Activated CD4-positive, alpha-beta T cell treated with anti-CD3 and anti-CD28 coated beads, Interleukin-2, amount 10 ng/mL, durations not matched to agents 7 days and 5 days (primary cell): ENCODE measurements at regions not wholly inside any gene's neighbourhood (a gene's known extent, or its start where the extent isn't known, plus 50 kb on each side); places are given as distances from the start of the nearest gene placed in this dataset.
A peak's percentile ranks its signal among the peaks of the same experiment; 100 is the strongest.
"Not testable (repeated sequence)": the region's sequence is repeated elsewhere in the genome, so short reads cannot be mapped to it uniquely, and the experiment has no call there.

ENCODE experiments used
- CTCF ChIA-PET: fragments of 350-600 bp; sonication (Branson Sonifier 250); formaldehyde crosslinking; loops from one replicate; lab custom pipeline; 2021; ENCODE audit warnings: antibody characterized with exemption; lab: Charles Lee
- POLR2A ChIA-PET: fragments of 350-600 bp; sonication (Branson Sonifier 250); formaldehyde crosslinking; loops from one replicate; lab custom pipeline; 2021; ENCODE audit warnings: antibody characterized with exemption; lab: Charles Lee
- DNase-seq: peaks from one replicate; pipeline ENCODE4 v3.0.0-alpha.2; 2020
- H3K27ac Mint-ChIP-seq: one replicate; pipeline ENCODE4 v1.8.0; 2021; ENCODE audit warnings: mild to moderate bottlenecking, moderate library complexity, mixed read lengths
- H3K27me3 Mint-ChIP-seq: one replicate; pipeline ENCODE4 v1.8.0; 2021; ENCODE audit warnings: mixed read lengths
- H3K36me3 Mint-ChIP-seq: one replicate; pipeline ENCODE4 v1.8.0; 2021; ENCODE audit warnings: low read depth, mixed read lengths
- H3K4me1 Mint-ChIP-seq: one replicate; pipeline ENCODE4 v1.8.0; 2021; ENCODE audit warnings: mixed read lengths
- H3K4me3 Mint-ChIP-seq: one replicate; pipeline ENCODE4 v1.8.0; 2021; ENCODE audit warnings: mild to moderate bottlenecking, moderate library complexity, mixed read lengths
- H3K9me3 Mint-ChIP-seq: one replicate; pipeline ENCODE4 v1.8.0; 2021; ENCODE audit warnings: mixed read lengths

- Mint-ChIP-seq H3K9me3 (no peaks in the 10 kb centered on the region), H3K36me3 (no peaks in the 10 kb centered on the region), H3K27me3 (no peaks in the 10 kb centered on the region), H3K4me3 (no peak overlapping the region), H3K27ac (no peak overlapping the region), H3K4me1 (no peaks in the 10 kb centered on the region)
- CTCF ChIA-PET, result interaction anchor here (0.6 kb wide), 1 partner anchor 15 kb away, joined by 4 read pairs; no protein-coding TSS in a partner anchor
- POLR2A ChIA-PET, result no interaction called here
- DNase-seq, result no peak
Measured at GRCh38 chr15:92772061-92772460, 116.5 kb upstream of the FAM174B start.

- Mint-ChIP-seq H3K4me1 (no peaks in the 10 kb centered on the region), H3K9me3 (no peaks in the 10 kb centered on the region), H3K4me3 (no peak overlapping the region), H3K27me3 (no peaks in the 10 kb centered on the region), H3K27ac (no peak overlapping the region), H3K36me3 (no peaks in the 10 kb centered on the region)
- ChIA-PET CTCF (no interaction called here), POLR2A (no interaction called here)
- no peak for DNase-seq
Measured at GRCh38 chr15:92772626-92773244, 117.2 kb upstream of the FAM174B start.

- DNase-seq, result no peak
- Mint-ChIP-seq H3K27me3 (no peaks in the 10 kb centered on the region), H3K4me3 (no peak overlapping the region), H3K27ac (no peak overlapping the region), H3K9me3 (no peaks in the 10 kb centered on the region), H3K4me1 (no peaks in the 10 kb centered on the region), H3K36me3 (no peaks in the 10 kb centered on the region)
- POLR2A ChIA-PET, result no interaction called here
- CTCF ChIA-PET, result no interaction called here
Measured at GRCh38 chr15:92773340-92773739, 117.8 kb upstream of the FAM174B start.

GRCh38 chr15:92779874-92780273, 120.2 kb upstream of the CHD2 start:
- peaks cover 5% of the 10 kb centered on the region for H3K36me3 Mint-ChIP-seq
- peaks cover 12% of the 10 kb centered on the region for H3K9me3 Mint-ChIP-seq
- H3K27ac Mint-ChIP-seq, result no peak overlapping the region
- H3K4me3 Mint-ChIP-seq, result no peak overlapping the region
- H3K4me1 Mint-ChIP-seq, result no peaks in the 10 kb centered on the region
- H3K27me3 Mint-ChIP-seq, result no peaks in the 10 kb centered on the region
- no peak for DNase-seq
- ChIA-PET POLR2A (no interaction called here), CTCF (no interaction called here)

GRCh38 chr15:92780843-92781242, 119.3 kb upstream of the CHD2 start:
- ChIA-PET POLR2A (no interaction called here), CTCF (interaction anchor here (0.7 to 4.1 kb wide), 3 partner anchors 16 to 1998 kb away, joined by 3 to 14 read pairs (median 6); no protein-coding TSS in a partner anchor)
- Mint-ChIP-seq H3K9me3 (peaks cover 12% of the 10 kb centered on the region), H3K27me3 (no peaks in the 10 kb centered on the region), H3K27ac (no peak overlapping the region), H3K36me3 (peaks cover 5% of the 10 kb centered on the region), H3K4me3 (no peak overlapping the region), H3K4me1 (no peaks in the 10 kb centered on the region)
- no peak for DNase-seq

GRCh38 chr15:92781925-92782453, 118.1 kb upstream of the CHD2 start:
- Mint-ChIP-seq H3K4me3 (no peak overlapping the region), H3K27me3 (peaks cover 1% of the 10 kb centered on the region), H3K27ac (no peak overlapping the region), H3K4me1 (no peaks in the 10 kb centered on the region), H3K36me3 (peaks cover 5% of the 10 kb centered on the region), H3K9me3 (peaks cover 12% of the 10 kb centered on the region)
- DNase-seq, result no peak
- ChIA-PET POLR2A (no interaction called here), CTCF (interaction anchor here (4.1 kb wide), 1 partner anchor 15 kb away, joined by 14 read pairs; no protein-coding TSS in a partner anchor)

- Mint-ChIP-seq H3K4me3 (no peak overlapping the region), H3K9me3 (no peaks in the 10 kb centered on the region), H3K27ac (no peak overlapping the region), H3K36me3 (no peaks in the 10 kb centered on the region), H3K27me3 (peaks cover 3% of the 10 kb centered on the region), H3K4me1 (no peaks in the 10 kb centered on the region)
- POLR2A ChIA-PET, result no interaction called here
- no peak for DNase-seq
- CTCF ChIA-PET, result interaction anchor here (1.4 to 2.6 kb wide), 3 partner anchors 10 to 134 kb away, joined by 3 to 11 read pairs (median 3); no protein-coding TSS in a partner anchor
Measured at GRCh38 chr15:92787116-92787515, 113.0 kb upstream of the CHD2 start.

- H3K4me3 Mint-ChIP-seq, result no peak overlapping the region
- CTCF ChIA-PET, result interaction anchor here (1.2 to 2.6 kb wide), 6 partner anchors 9 to 212 kb away, joined by 3 to 11 read pairs (median 3); no protein-coding TSS in a partner anchor
- H3K36me3 Mint-ChIP-seq, result no peaks in the 10 kb centered on the region
- no peak overlapping the region for H3K27ac Mint-ChIP-seq
- no peaks in the 10 kb centered on the region for H3K9me3 Mint-ChIP-seq
- H3K4me1 Mint-ChIP-seq, result no peaks in the 10 kb centered on the region
- no peak for DNase-seq
- H3K27me3 Mint-ChIP-seq, result peaks cover 3% of the 10 kb centered on the region
- POLR2A ChIA-PET, result no interaction called here
Measured at GRCh38 chr15:92788196-92788595, 111.9 kb upstream of the CHD2 start.

- H3K27me3 Mint-ChIP-seq, POLR2A ChIA-PET: not testable (repeated sequence)
Measured at GRCh38 chr15:92788793-92789192, 111.3 kb upstream of the CHD2 start.

GRCh38 chr15:92796161-92796611, 103.9 kb upstream of the CHD2 start:
- POLR2A ChIA-PET, result no interaction called here
- H3K4me3 Mint-ChIP-seq, result no peak overlapping the region
- no peak overlapping the region for H3K27ac Mint-ChIP-seq

More at GRCh38 chr15:92788793-92789192, 111.3 kb upstream of the CHD2 start:
- CTCF ChIA-PET, result interaction anchor here (1.2 to 2.6 kb wide), 4 partner anchors 8 to 211 kb away, joined by 3 to 11 read pairs (median 3); no protein-coding TSS in a partner anchor
- DNase-seq, H3K4me3 Mint-ChIP-seq, H3K9me3 Mint-ChIP-seq, H3K36me3 Mint-ChIP-seq, H3K4me1 Mint-ChIP-seq, H3K27ac Mint-ChIP-seq: not testable (repeated sequence)

GRCh38 chr15:92797168-92798052, 102.7 kb upstream of the CHD2 start:
- Mint-ChIP-seq H3K4me1 (peaks cover 24% of the 10 kb centered on the region), H3K9me3 (no peaks in the 10 kb centered on the region), H3K27ac (peak overlapping the region; percentile 65), H3K4me3 (no peak overlapping the region), H3K27me3 (no peaks in the 10 kb centered on the region), H3K36me3 (peaks cover 5% of the 10 kb centered on the region)
- ChIA-PET POLR2A (interaction anchor here (0.6 kb wide), 1 partner anchor 108 kb away, joined by 3 read pairs; no protein-coding TSS in a partner anchor), CTCF (interaction anchor here (0.6 to 5.7 kb wide), 17 partner anchors 8 to 250 kb away, joined by 3 to 52 read pairs (median 4); no protein-coding TSS in a partner anchor)
- DNase-seq, result peak; percentile 75

More at GRCh38 chr15:92796161-92796611, 103.9 kb upstream of the CHD2 start:
- CTCF ChIA-PET, result interaction anchor here (0.9 to 5.7 kb wide), 6 partner anchors 8 to 231 kb away, joined by 3 to 52 read pairs (median 13); no protein-coding TSS in a partner anchor
- Mint-ChIP-seq H3K36me3 (peaks cover 1% of the 10 kb centered on the region), H3K4me1 (peaks cover 14% of the 10 kb centered on the region), H3K9me3 (no peaks in the 10 kb centered on the region), H3K27me3 (no peaks in the 10 kb centered on the region)
- no peak for DNase-seq

- ChIA-PET CTCF (interaction anchor here (5.7 to 11.9 kb wide), 2 partner anchors 9 to 118 kb away, joined by 52 to 246 read pairs; no protein-coding TSS in a partner anchor), POLR2A (no interaction called here)
- no peak for DNase-seq
- no peaks in the 10 kb centered on the region for H3K27me3 Mint-ChIP-seq
- no peak overlapping the region for H3K27ac Mint-ChIP-seq
- H3K4me1 Mint-ChIP-seq, result peaks cover 39% of the 10 kb centered on the region
- H3K36me3 Mint-ChIP-seq, result peaks cover 7% of the 10 kb centered on the region
- no peak overlapping the region for H3K4me3 Mint-ChIP-seq
- H3K9me3 Mint-ChIP-seq, result no peaks in the 10 kb centered on the region
Measured at GRCh38 chr15:92800013-92800412, 100.1 kb upstream of the CHD2 start.
